T-helper 17 cell (primary cell): ENCODE measurements at regions not wholly inside any gene's neighbourhood (a gene's known extent, or its start where the extent isn't known, plus 50 kb on each side); places are given as distances from the start of the nearest gene placed in this dataset.
"Not testable (repeated sequence)": the region's sequence is repeated elsewhere in the genome, so short reads cannot be mapped to it uniquely, and the experiment has no call there.

Source experiments
- ATAC-seq: fragments of 150-1000 bp; cut with Tn5 transposase; 2 replicates; pipeline ENCODE4 v1.10.0; 2021; ENCODE audit warnings: mild to moderate bottlenecking, moderate library complexity
- DNase-seq, 3 donors: peaks; one replicate each; pipeline versions ENCODE4 v3.0.0 to v3.0.0-alpha.2; 2020 to 2021
- H3K9me3 ChIP-seq: one replicate; pipeline ENCODE4 v1.7.0; 2013; ENCODE audit warnings: low read length, mild to moderate bottlenecking; ENCODE audit not compliant: control insufficient read depth, poor library complexity, severe bottlenecking
- H3K27ac Mint-ChIP-seq: one replicate; pipeline ENCODE4 v1.8.0; 2022; ENCODE audit warnings: mild to moderate bottlenecking, moderate library complexity, mixed read lengths
- H3K27me3 Mint-ChIP-seq: one replicate; pipeline ENCODE4 v1.8.0; 2022; ENCODE audit warnings: mixed read lengths
- H3K36me3 Mint-ChIP-seq: one replicate; pipeline ENCODE4 v1.8.0; 2022; ENCODE audit warnings: low read depth, mixed read lengths
- H3K4me1 Mint-ChIP-seq: one replicate; pipeline ENCODE4 v1.8.0; 2022; ENCODE audit warnings: mild to moderate bottlenecking, mixed read lengths
- H3K4me3 Mint-ChIP-seq: one replicate; pipeline ENCODE4 v1.8.0; 2022; ENCODE audit warnings: mild to moderate bottlenecking, moderate library complexity, mixed read lengths

- not testable (repeated sequence) for H3K36me3 Mint-ChIP-seq, H3K27me3 Mint-ChIP-seq, H3K4me3 Mint-ChIP-seq, H3K27ac Mint-ChIP-seq, H3K9me3 ChIP-seq, ATAC-seq, H3K4me1 Mint-ChIP-seq, DNase-seq
These were observed 297.6 kb upstream of the WSB1 start for GRCh38 chr17:26996146-26996916.

- ATAC-seq: not testable (repeated sequence)
These were observed 286.0 kb upstream of the WSB1 start for GRCh38 chr17:27007734-27008531.

GRCh38 chr17:27009087-27009486, 284.8 kb upstream of the WSB1 start:
- no peaks in the 10 kb centered on the region for H3K9me3 ChIP-seq
- Mint-ChIP-seq H3K4me3 (no peak overlapping the region), H3K4me1 (no peaks in the 10 kb centered on the region), H3K27ac (no peak overlapping the region), H3K36me3 (no peaks in the 10 kb centered on the region), H3K27me3 (peaks cover 5% of the 10 kb centered on the region)
- DNase-seq: no peak
- no peak for ATAC-seq

More at GRCh38 chr17:27007734-27008531, 286.0 kb upstream of the WSB1 start:
- H3K4me3 Mint-ChIP-seq, H3K9me3 ChIP-seq, H3K4me1 Mint-ChIP-seq, DNase-seq, H3K27ac Mint-ChIP-seq, H3K27me3 Mint-ChIP-seq, H3K36me3 Mint-ChIP-seq: not testable (repeated sequence)

- H3K4me3 Mint-ChIP-seq, DNase-seq, H3K36me3 Mint-ChIP-seq, H3K27me3 Mint-ChIP-seq, H3K9me3 ChIP-seq, H3K4me1 Mint-ChIP-seq, ATAC-seq, H3K27ac Mint-ChIP-seq: not testable (repeated sequence)
These were observed 283.8 kb upstream of the WSB1 start for GRCh38 chr17:27010138-27010537.

- ATAC-seq, H3K27ac Mint-ChIP-seq: not testable (repeated sequence)
These were observed 263.4 kb upstream of the WSB1 start for GRCh38 chr17:27030552-27030951.

GRCh38 chr17:27038676-27039075, 255.2 kb upstream of the WSB1 start:
- no peaks in the 10 kb centered on the region for H3K9me3 ChIP-seq
- no peak overlapping the region for H3K27ac Mint-ChIP-seq
- no peak overlapping the region for H3K4me3 Mint-ChIP-seq
- H3K4me1 Mint-ChIP-seq: no peaks in the 10 kb centered on the region
- H3K36me3 Mint-ChIP-seq: no peaks in the 10 kb centered on the region
- no peaks in the 10 kb centered on the region for H3K27me3 Mint-ChIP-seq
- ATAC-seq (no peak), DNase-seq (no peak)

More at GRCh38 chr17:27030552-27030951, 263.4 kb upstream of the WSB1 start:
- DNase-seq, H3K4me3 Mint-ChIP-seq, H3K4me1 Mint-ChIP-seq, H3K36me3 Mint-ChIP-seq, H3K27me3 Mint-ChIP-seq, H3K9me3 ChIP-seq: not testable (repeated sequence)

- not testable (repeated sequence) for H3K27ac Mint-ChIP-seq, H3K4me3 Mint-ChIP-seq, H3K4me1 Mint-ChIP-seq, DNase-seq, H3K9me3 ChIP-seq, ATAC-seq, H3K36me3 Mint-ChIP-seq
- peaks cover 16% of the 10 kb centered on the region for H3K27me3 Mint-ChIP-seq
These were observed 248.9 kb upstream of the WSB1 start for GRCh38 chr17:27045039-27045438.

GRCh38 chr17:27049104-27049784, 244.7 kb upstream of the WSB1 start:
- ATAC-seq (no peak), DNase-seq (no peak)
- no peak overlapping the region for H3K4me3 Mint-ChIP-seq
- no peak overlapping the region for H3K27ac Mint-ChIP-seq
- no peaks in the 10 kb centered on the region for H3K4me1 Mint-ChIP-seq
- H3K27me3 Mint-ChIP-seq: peaks cover 16% of the 10 kb centered on the region
- no peaks in the 10 kb centered on the region for H3K9me3 ChIP-seq
- no peaks in the 10 kb centered on the region for H3K36me3 Mint-ChIP-seq

GRCh38 chr17:27065588-27065987, 228.3 kb upstream of the WSB1 start:
- DNase-seq: no peak
- no peaks in the 10 kb centered on the region for H3K4me1 Mint-ChIP-seq
- no peak overlapping the region for H3K27ac Mint-ChIP-seq
- H3K4me3 Mint-ChIP-seq: no peak overlapping the region
- H3K36me3 Mint-ChIP-seq: no peaks in the 10 kb centered on the region
- no peak for ATAC-seq
- H3K27me3 Mint-ChIP-seq: peaks cover 37% of the 10 kb centered on the region
- H3K9me3 ChIP-seq: no peaks in the 10 kb centered on the region

- Mint-ChIP-seq H3K4me3 (no peak overlapping the region), H3K36me3 (no peaks in the 10 kb centered on the region), H3K4me1 (no peaks in the 10 kb centered on the region), H3K27me3 (peaks cover 37% of the 10 kb centered on the region), H3K27ac (no peak overlapping the region)
- H3K9me3 ChIP-seq: no peaks in the 10 kb centered on the region
- DNase-seq: no peak
- no peak for ATAC-seq
These were observed 227.6 kb upstream of the WSB1 start for GRCh38 chr17:27066315-27066714.

- H3K36me3 Mint-ChIP-seq: no peaks in the 10 kb centered on the region
- peaks cover 15% of the 10 kb centered on the region for H3K27me3 Mint-ChIP-seq
- no peaks in the 10 kb centered on the region for H3K9me3 ChIP-seq
- DNase-seq: no peak
- no peak overlapping the region for H3K4me3 Mint-ChIP-seq
- no peak overlapping the region for H3K27ac Mint-ChIP-seq
- H3K4me1 Mint-ChIP-seq: no peaks in the 10 kb centered on the region
- no peak for ATAC-seq
These were observed 223.9 kb upstream of the WSB1 start for GRCh38 chr17:27069842-27070508.

- ATAC-seq (no peak), DNase-seq (no peak)
- no peaks in the 10 kb centered on the region for H3K36me3 Mint-ChIP-seq
- H3K27me3 Mint-ChIP-seq: peaks cover 15% of the 10 kb centered on the region
- H3K4me3 Mint-ChIP-seq: no peak overlapping the region
- no peaks in the 10 kb centered on the region for H3K4me1 Mint-ChIP-seq
- no peak overlapping the region for H3K27ac Mint-ChIP-seq
- no peaks in the 10 kb centered on the region for H3K9me3 ChIP-seq
These were observed 223.1 kb upstream of the WSB1 start for GRCh38 chr17:27070836-27071235.

- Mint-ChIP-seq H3K36me3 (no peaks in the 10 kb centered on the region), H3K4me1 (no peaks in the 10 kb centered on the region), H3K27ac (no peak overlapping the region), H3K27me3 (peaks cover 25% of the 10 kb centered on the region), H3K4me3 (no peak overlapping the region)
- DNase-seq (no peak), ATAC-seq (no peak)
- H3K9me3 ChIP-seq: no peaks in the 10 kb centered on the region
These were observed 221.0 kb upstream of the WSB1 start for GRCh38 chr17:27072885-27073284.
